ENCODE measurements at regions not wholly inside any gene's neighbourhood (a gene's known extent, or its start where the extent isn't known, plus 50 kb on each side); places are given as distances from the start of the nearest gene placed in this dataset.

- no peak overlapping the region for H3K18ac ChIP-seq (ENCODE audit: low read depth in 1 of 2, low read length in 2 of 2)
- H2AK5ac ChIP-seq (ENCODE audit: low read length, severe bottlenecking), result no peak overlapping the region
- H2BK15ac ChIP-seq (ENCODE audit: low read depth, poor library complexity, severe bottlenecking), result no peak overlapping the region
- H3K14ac ChIP-seq (ENCODE audit: low read length in 2 of 2), result no peak overlapping the region
- H3K23ac ChIP-seq (ENCODE audit: low read length in 2 of 2), result no peak overlapping the region
- no peak overlapping the region for H4K91ac ChIP-seq (ENCODE audit: low read length)
- no peak overlapping the region for H3K4ac ChIP-seq (ENCODE audit: low read depth in 1 of 2, low read length in 2 of 2)
- no peak overlapping the region for H2BK12ac ChIP-seq (ENCODE audit: low read length in 2 of 2)
- H3K27me3 ChIP-seq (ENCODE audit: control insufficient read depth in 1 of 2, insufficient read depth in 1 of 2, low read length in 2 of 2), result no peaks in the 10 kb centered on the region
- no peaks in the 10 kb centered on the region for H3K9me3 ChIP-seq (ENCODE audit: control insufficient read depth, low read length)
- DNase-seq, result peak; percentile 34
- no peak overlapping the region for H3K4me2 ChIP-seq (ENCODE audit: low read length, poor library complexity, severe bottlenecking)
- H2BK120ac ChIP-seq (ENCODE audit: low read depth, low read length), result no peak overlapping the region
- no peaks in the 10 kb centered on the region for H3K79me1 ChIP-seq (replicated peaks; ENCODE audit: low read length, poor library complexity, severe bottlenecking)
- no peak overlapping the region for H2AFZ ChIP-seq (ENCODE audit: low read depth, low read length)
- H4K8ac ChIP-seq (ENCODE audit: low read length), result no peak overlapping the region
- 67% methylated on average over 1 of the region's 1 CpG for WGBS
- no peak overlapping the region for H2BK5ac ChIP-seq (ENCODE audit: low read depth, low read length, poor library complexity, severe bottlenecking)
- no peak overlapping the region for H3K9ac ChIP-seq (ENCODE audit: low read length)
- H3K4me3 ChIP-seq (ENCODE audit: insufficient read depth in 1 of 2, low read depth in 1 of 2, low read length in 2 of 2), result no peak overlapping the region
- peaks cover 3% of the 10 kb centered on the region for H3K4me1 ChIP-seq (ENCODE audit: control insufficient read depth, insufficient read depth, low read depth, low read length)
- H3K36me3 ChIP-seq (ENCODE audit: control insufficient read depth in 1 of 2, insufficient read depth in 2 of 2, low read depth in 1 of 2, low read length in 2 of 2), result no peaks in the 10 kb centered on the region
- H3K27ac ChIP-seq (ENCODE audit: low read length, poor library complexity, severe bottlenecking), result no peak overlapping the region
Measured at GRCh38 chr6:78489874-78490273, 377.5 kb upstream of the IRAK1BP1 start.

- peak; percentile 43 for DNase-seq
- Histone ChIP-seq H4K8ac (ENCODE audit: low read length) (no peak overlapping the region), H2BK12ac (ENCODE audit: low read length in 2 of 2) (no peak overlapping the region), H2BK120ac (ENCODE audit: low read depth, low read length) (no peak overlapping the region), H2BK5ac (ENCODE audit: low read depth, low read length, poor library complexity, severe bottlenecking) (no peak overlapping the region), H4K91ac (ENCODE audit: low read length) (no peak overlapping the region), H3K9me3 (ENCODE audit: control insufficient read depth, low read length) (no peaks in the 10 kb centered on the region), H3K27ac (ENCODE audit: low read length, poor library complexity, severe bottlenecking) (peak overlapping the region; percentile 20), H3K27me3 (ENCODE audit: control insufficient read depth in 1 of 2, insufficient read depth in 1 of 2, low read length in 2 of 2) (no peaks in the 10 kb centered on the region), H3K4me1 (ENCODE audit: control insufficient read depth, insufficient read depth, low read depth, low read length) (peaks cover 3% of the 10 kb centered on the region), H2AFZ (ENCODE audit: low read depth, low read length) (no peak overlapping the region), H3K4me2 (ENCODE audit: low read length, poor library complexity, severe bottlenecking) (no peak overlapping the region), H3K4ac (ENCODE audit: low read depth in 1 of 2, low read length in 2 of 2) (no peak overlapping the region), H2AK5ac (ENCODE audit: low read length, severe bottlenecking) (no peak overlapping the region), H2BK15ac (ENCODE audit: low read depth, poor library complexity, severe bottlenecking) (no peak overlapping the region), H3K18ac (ENCODE audit: low read depth in 1 of 2, low read length in 2 of 2) (no peak overlapping the region), H3K14ac (ENCODE audit: low read length in 2 of 2) (no peak overlapping the region), H3K9ac (ENCODE audit: low read length) (no peak overlapping the region), H3K23ac (ENCODE audit: low read length in 2 of 2) (no peak overlapping the region), H3K79me1 (replicated peaks; ENCODE audit: low read length, poor library complexity, severe bottlenecking) (no peaks in the 10 kb centered on the region), H3K36me3 (ENCODE audit: control insufficient read depth in 1 of 2, insufficient read depth in 2 of 2, low read depth in 1 of 2, low read length in 2 of 2) (no peaks in the 10 kb centered on the region), H3K4me3 (ENCODE audit: insufficient read depth in 1 of 2, low read depth in 1 of 2, low read length in 2 of 2) (no peak overlapping the region)
- WGBS, result 43% methylated on average over 2 of the region's 4 CpGs
Measured at GRCh38 chr6:78492351-78493017, 374.9 kb upstream of the IRAK1BP1 start.

GRCh38 chr6:78500299-78501089 is 366.9 kb upstream of the IRAK1BP1 start:
- Histone ChIP-seq H3K36me3 (ENCODE audit: control insufficient read depth in 1 of 2, insufficient read depth in 2 of 2, low read depth in 1 of 2, low read length in 2 of 2) (no peaks in the 10 kb centered on the region), H2AK5ac (ENCODE audit: low read length, severe bottlenecking) (no peak overlapping the region)
- 80% methylated on average over 1 of the region's 3 CpGs for WGBS

GRCh38 chr6:78502386-78502887 is 364.9 kb upstream of the IRAK1BP1 start:
- Histone ChIP-seq H3K4me1 (ENCODE audit: control insufficient read depth, insufficient read depth, low read depth, low read length) (no peaks in the 10 kb centered on the region), H3K14ac (ENCODE audit: low read length in 2 of 2) (peak overlapping the region in 1 of 2 experiments; percentile 41), H3K9me3 (ENCODE audit: control insufficient read depth, low read length) (peaks cover 10% of the 10 kb centered on the region), H3K27ac (ENCODE audit: low read length, poor library complexity, severe bottlenecking) (no peak overlapping the region), H4K8ac (ENCODE audit: low read length) (no peak overlapping the region), H2BK5ac (ENCODE audit: low read depth, low read length, poor library complexity, severe bottlenecking) (no peak overlapping the region), H2AFZ (ENCODE audit: low read depth, low read length) (no peak overlapping the region), H3K4ac (ENCODE audit: low read depth in 1 of 2, low read length in 2 of 2) (no peak overlapping the region), H3K4me3 (ENCODE audit: insufficient read depth in 1 of 2, low read depth in 1 of 2, low read length in 2 of 2) (peak overlapping the region in 1 of 2 experiments; percentile 43), H3K9ac (ENCODE audit: low read length) (no peak overlapping the region), H3K36me3 (ENCODE audit: control insufficient read depth in 1 of 2, insufficient read depth in 2 of 2, low read depth in 1 of 2, low read length in 2 of 2) (no peaks in the 10 kb centered on the region), H4K91ac (ENCODE audit: low read length) (no peak overlapping the region), H3K79me1 (replicated peaks; ENCODE audit: low read length, poor library complexity, severe bottlenecking) (no peaks in the 10 kb centered on the region), H2BK15ac (ENCODE audit: low read depth, poor library complexity, severe bottlenecking) (no peak overlapping the region), H3K27me3 (ENCODE audit: control insufficient read depth in 1 of 2, insufficient read depth in 1 of 2, low read length in 2 of 2) (no peaks in the 10 kb centered on the region), H2BK120ac (ENCODE audit: low read depth, low read length) (no peak overlapping the region), H3K4me2 (ENCODE audit: low read length, poor library complexity, severe bottlenecking) (no peak overlapping the region), H2BK12ac (ENCODE audit: low read length in 2 of 2) (no peak overlapping the region), H3K23ac (ENCODE audit: low read length in 2 of 2) (no peak overlapping the region), H2AK5ac (ENCODE audit: low read length, severe bottlenecking) (no peak overlapping the region), H3K18ac (ENCODE audit: low read depth in 1 of 2, low read length in 2 of 2) (no peak overlapping the region)
- WGBS, result 56% methylated on average over 2 of the region's 2 CpGs
- DNase-seq, result no peak

More at GRCh38 chr6:78500299-78501089, 366.9 kb upstream of the IRAK1BP1 start:
- H3K79me1 ChIP-seq (replicated peaks; ENCODE audit: low read length, poor library complexity, severe bottlenecking), result no peaks in the 10 kb centered on the region
- H2BK5ac ChIP-seq (ENCODE audit: low read depth, low read length, poor library complexity, severe bottlenecking), result no peak overlapping the region
- H3K14ac ChIP-seq (ENCODE audit: low read length in 2 of 2), result no peak overlapping the region
- no peak overlapping the region for H3K4ac ChIP-seq (ENCODE audit: low read depth in 1 of 2, low read length in 2 of 2)
- H3K9ac ChIP-seq (ENCODE audit: low read length), result no peak overlapping the region
- no peaks in the 10 kb centered on the region for H3K27me3 ChIP-seq (ENCODE audit: control insufficient read depth in 1 of 2, insufficient read depth in 1 of 2, low read length in 2 of 2)
- no peak overlapping the region for H3K4me2 ChIP-seq (ENCODE audit: low read length, poor library complexity, severe bottlenecking)
- no peak overlapping the region for H3K18ac ChIP-seq (ENCODE audit: low read depth in 1 of 2, low read length in 2 of 2)
- H3K23ac ChIP-seq (ENCODE audit: low read length in 2 of 2), result no peak overlapping the region
- H4K8ac ChIP-seq (ENCODE audit: low read length), result no peak overlapping the region
- H2BK120ac ChIP-seq (ENCODE audit: low read depth, low read length), result no peak overlapping the region
- H2AFZ ChIP-seq (ENCODE audit: low read depth, low read length), result no peak overlapping the region
- H3K4me1 ChIP-seq (ENCODE audit: control insufficient read depth, insufficient read depth, low read depth, low read length), result no peaks in the 10 kb centered on the region
- no peak for DNase-seq
- no peak overlapping the region for H4K91ac ChIP-seq (ENCODE audit: low read length)
- no peak overlapping the region for H3K4me3 ChIP-seq (ENCODE audit: insufficient read depth in 1 of 2, low read depth in 1 of 2, low read length in 2 of 2)
- H2BK15ac ChIP-seq (ENCODE audit: low read depth, poor library complexity, severe bottlenecking), result no peak overlapping the region
- H3K9me3 ChIP-seq (ENCODE audit: control insufficient read depth, low read length), result peaks cover 3% of the 10 kb centered on the region
- no peak overlapping the region for H3K27ac ChIP-seq (ENCODE audit: low read length, poor library complexity, severe bottlenecking)
- H2BK12ac ChIP-seq (ENCODE audit: low read length in 2 of 2), result no peak overlapping the region

All from mesenchymal stem cell (in vitro differentiated cells and primary cell).